GM18870 (cell line): ENCODE measurements at regions not wholly inside any gene's neighbourhood (a gene's known extent, or its start where the extent isn't known, plus 50 kb on each side); places are given as distances from the start of the nearest gene placed in this dataset.
"Not testable (repeated sequence)": the region's sequence is repeated elsewhere in the genome, so short reads cannot be mapped to it uniquely, and the experiment has no call there.

Experiments used
- ATAC-seq: cut with Tn5 transposase; IDR thresholded peaks from one replicate; pipeline ENCODE4 v1.9.1; 2021; ENCODE audit warnings: moderate library complexity; ENCODE audit not compliant: unreplicated experiment

GRCh38 chr1:194001726-194002350 lies 815.4 kb upstream of the B3GALT2 start:
- ATAC-seq: not testable (repeated sequence)

DNA sequence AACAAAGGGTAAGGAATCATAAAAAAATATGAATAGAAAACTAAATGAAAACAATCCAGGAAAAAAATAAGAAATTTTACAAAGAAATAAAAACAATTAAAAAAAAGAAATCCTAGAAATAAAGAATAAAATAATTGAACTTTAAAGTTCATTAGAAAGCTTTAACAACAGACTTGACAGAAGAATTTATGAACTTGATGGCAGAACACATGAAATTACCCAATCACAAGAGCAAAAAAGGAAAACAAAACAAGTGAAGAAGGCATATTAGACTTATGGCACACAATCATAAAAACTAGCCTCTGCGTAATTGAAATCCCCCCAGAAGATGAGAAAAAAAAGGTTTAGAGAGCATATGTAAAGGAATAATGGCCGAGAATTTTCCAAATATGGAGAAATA lies 802.5 kb upstream of the B3GALT2 start:
- ATAC-seq: no peak

DNA sequence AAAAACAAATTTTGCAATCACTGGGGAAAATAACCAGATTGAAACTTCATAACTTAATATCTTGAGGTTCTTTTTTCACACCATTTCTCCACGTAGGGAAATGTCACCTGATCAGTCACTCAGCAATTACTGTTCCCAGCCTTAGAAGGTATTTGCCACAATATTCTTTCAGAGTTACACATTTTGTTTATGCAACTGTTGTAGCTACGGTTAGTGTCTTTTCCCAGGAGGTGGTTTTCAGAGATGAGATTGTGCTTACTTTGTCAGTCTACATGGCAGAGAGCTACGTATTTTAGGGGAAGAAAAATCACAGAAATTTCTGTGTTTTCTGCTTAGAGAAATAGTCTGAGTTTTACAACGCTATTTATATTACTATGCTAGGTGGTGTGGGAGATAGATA lies 792.8 kb upstream of the B3GALT2 start:
- ATAC-seq: no peak

- no peak for ATAC-seq
Observed at GRCh38 chr1:193974286-193974798, 787.9 kb upstream of the B3GALT2 start.

GRCh38 chr1:193973428-193973827 lies 787.0 kb upstream of the B3GALT2 start:
- ATAC-seq: no peak

DNA sequence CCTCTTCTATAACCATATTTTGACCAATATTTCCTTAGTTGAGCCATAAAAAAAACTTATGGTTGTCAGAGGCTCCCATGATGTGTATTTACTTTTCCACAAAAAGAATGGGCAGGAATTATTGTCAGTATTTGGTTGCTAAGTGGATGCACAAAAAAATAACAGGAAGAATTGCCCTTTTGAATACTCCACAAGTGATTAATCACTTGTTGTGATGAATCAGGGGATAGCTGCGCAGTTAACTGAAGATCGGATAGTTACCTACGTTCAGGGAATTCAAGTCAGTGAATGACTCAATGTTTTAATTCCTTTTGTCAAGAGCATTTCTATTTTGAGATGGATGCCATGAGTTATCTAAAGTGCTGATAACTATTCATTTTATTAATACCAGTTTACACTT lies 785.2 kb upstream of the B3GALT2 start:
- ATAC-seq: no peak

DNA sequence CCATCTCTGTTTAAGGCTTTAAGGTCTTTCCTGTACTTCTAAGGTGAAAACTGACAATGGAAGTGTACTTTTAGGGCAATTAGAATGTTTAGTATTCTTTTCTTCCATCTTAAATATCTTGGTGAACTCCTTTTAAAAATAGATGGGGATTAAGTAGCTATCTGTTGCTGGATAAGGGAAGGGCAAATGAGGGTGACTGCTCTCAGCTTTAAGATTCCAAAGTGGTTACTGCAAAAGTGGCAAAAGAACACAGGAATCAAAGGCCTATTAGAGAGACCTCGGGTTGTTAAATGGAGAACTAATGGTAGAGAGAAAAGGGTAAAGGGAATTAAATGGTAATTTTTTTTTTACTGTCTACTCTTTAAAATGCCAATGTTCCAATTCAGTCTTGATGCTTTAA lies 774.1 kb upstream of the B3GALT2 start:
- ATAC-seq: no peak

- no peak for ATAC-seq
Observed at GRCh38 chr1:193960040-193960439, 773.6 kb upstream of the B3GALT2 start.

DNA sequence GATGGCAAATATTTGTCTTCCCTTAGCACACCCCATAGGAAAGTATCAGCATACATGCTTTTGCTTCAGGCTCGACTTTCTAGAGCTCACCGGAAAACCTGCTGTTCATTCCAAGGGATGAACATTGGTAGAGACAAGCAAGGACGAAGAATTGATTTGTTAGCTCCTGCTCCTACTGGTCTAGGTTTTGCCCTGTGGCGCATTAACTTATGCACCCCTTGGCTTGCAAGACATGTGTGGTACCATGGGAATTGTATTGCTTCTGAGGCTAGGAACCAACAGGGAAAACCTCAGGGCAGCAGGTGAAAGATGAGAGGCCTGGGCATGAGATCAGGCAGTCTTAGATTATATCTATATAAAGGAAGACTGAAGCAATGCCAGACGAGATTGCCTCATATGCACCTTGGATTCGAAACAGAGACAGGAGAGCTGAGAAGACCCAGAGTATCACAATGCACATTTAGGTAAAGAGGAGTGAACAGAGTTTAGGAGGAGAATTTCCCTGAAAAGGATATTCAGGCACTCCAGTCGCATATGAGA lies 771.2 kb upstream of the B3GALT2 start:
- ATAC-seq: no peak

DNA sequence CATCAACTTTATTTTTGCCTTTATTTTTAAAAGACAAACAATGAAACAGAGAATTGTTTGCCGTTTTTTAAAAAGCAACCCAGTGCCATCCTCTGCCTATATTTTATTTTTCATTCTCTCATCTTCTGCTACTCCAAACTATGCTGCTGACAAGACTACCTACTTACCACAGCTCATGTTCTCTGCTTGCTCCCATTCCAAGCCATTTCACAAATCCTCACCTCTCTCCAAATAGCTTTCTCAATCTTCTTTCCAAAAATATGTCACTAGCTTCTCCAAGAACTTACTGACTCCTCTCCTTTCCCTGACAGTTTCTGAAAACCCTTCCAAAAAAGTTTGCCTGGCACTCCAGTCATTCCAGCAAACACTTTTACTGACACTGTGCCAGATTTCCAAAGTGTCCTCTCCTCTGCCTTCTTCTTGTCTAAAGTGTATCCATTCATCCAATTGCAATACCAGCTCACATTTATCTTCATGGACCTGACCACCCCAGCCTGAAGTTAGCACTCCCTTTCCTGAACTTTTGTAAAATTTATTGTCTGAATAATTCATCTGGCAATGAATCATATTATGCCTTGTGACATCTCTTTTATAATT lies 766.5 kb upstream of the B3GALT2 start:
- no peak for ATAC-seq

- no peak for ATAC-seq
Observed at GRCh38 chr1:193951984-193952383, 765.6 kb upstream of the B3GALT2 start.

DNA sequence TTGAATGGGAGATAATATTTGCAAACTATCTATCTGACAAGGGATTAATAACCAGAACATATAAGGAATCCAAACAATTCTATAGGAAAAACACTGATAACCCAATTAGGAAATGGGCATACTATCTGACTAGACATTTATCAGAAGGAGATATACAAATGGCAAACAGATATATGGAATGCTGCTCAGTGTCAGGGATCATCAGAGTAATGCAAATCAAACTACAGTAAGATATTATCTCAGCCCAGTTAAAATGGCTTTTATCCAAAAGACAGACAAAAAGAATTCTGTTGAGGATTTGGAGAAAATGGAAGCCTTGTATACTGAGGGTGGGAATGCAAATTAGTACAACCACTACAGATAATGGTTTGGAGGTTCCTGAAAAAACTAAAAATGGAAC lies 758.0 kb upstream of the B3GALT2 start:
- ATAC-seq: no peak

GRCh38 chr1:193940176-193940575 lies 753.8 kb upstream of the B3GALT2 start:
- ATAC-seq: no peak

- no peak for ATAC-seq
Observed at GRCh38 chr1:193939585-193939984, 753.2 kb upstream of the B3GALT2 start.

GRCh38 chr1:193937308-193937707 lies 750.9 kb upstream of the B3GALT2 start:
- no peak for ATAC-seq

DNA sequence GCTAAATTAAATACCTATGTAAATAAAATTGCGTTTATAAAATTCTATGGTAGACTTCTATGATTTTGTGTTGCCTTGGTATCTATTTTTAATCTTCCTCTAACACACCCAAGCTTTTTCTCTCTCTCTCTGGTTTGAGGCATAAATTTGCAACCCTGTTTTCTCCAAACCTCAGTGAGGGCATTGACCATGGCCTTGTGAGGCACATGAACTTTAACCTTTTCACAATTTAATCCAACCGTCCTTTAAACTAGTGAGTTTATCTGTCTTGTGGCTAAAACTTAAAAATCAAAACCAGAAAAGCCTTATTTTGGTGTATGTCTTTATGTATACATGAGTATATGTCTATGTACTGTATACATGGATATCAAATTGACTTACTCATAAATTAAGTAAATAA lies 746.6 kb upstream of the B3GALT2 start:
- no peak for ATAC-seq

- ATAC-seq: no peak
Observed at GRCh38 chr1:193931356-193931755, 744.9 kb upstream of the B3GALT2 start.

GRCh38 chr1:193929374-193930033 lies 743.1 kb upstream of the B3GALT2 start:
- ATAC-seq: no peak

- no peak for ATAC-seq
Observed at GRCh38 chr1:193927550-193927949, 741.1 kb upstream of the B3GALT2 start.

DNA sequence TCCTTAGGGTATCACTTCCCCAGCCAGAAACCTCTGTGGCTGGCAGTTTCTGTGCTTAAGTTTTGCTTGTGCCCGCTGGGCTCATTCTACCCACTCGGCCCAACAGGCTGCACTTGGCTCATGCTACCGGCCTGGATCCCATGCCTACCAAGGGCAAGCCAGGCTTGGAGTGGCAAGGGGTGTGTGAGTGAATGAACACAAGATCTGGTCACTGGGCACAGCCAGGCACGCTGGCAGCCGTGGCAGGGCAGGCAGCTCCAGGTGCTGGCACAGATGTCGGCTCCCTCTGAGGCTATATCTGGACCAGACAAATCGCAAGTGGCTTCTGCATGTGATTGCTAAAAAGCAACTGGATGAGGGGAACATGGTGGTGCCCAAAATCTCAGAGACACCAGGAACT lies 740.5 kb upstream of the B3GALT2 start:
- no peak for ATAC-seq

DNA sequence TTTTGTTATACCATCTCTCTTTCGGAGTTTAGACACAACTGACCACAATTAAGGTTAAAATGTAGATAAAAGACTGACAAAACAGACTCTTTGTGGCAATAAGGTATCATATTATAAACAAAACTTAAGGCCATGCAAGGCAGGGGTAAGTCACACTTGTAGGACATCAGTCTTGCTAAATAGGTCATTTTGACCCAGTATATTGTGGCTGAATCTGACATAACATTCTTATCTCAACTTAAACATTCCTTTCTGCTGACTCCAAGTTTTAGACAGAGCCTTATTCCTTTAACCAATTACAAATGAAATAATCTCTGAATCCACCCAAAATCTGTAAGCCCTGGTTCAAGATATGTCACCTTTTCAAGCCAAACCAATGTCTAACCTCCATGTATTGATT lies 733.4 kb upstream of the B3GALT2 start:
- no peak for ATAC-seq

GRCh38 chr1:193916452-193916851 lies 730.0 kb upstream of the B3GALT2 start:
- no peak for ATAC-seq
